Liver (tissue), 6 donors: ENCODE measurements at regions not wholly inside any gene's neighbourhood (a gene's known extent, or its start where the extent isn't known, plus 50 kb on each side); places are given as distances from the start of the nearest gene placed in this dataset.
"Not testable (repeated sequence)": the region's sequence is repeated elsewhere in the genome, so short reads cannot be mapped to it uniquely, and the experiment has no call there.

Source experiments
- DNase-seq: peaks from one replicate; pipeline ENCODE4 v3.0.0-alpha.2; 2017; ENCODE audit warnings: low spot score
- H3K27ac ChIP-seq, 2 donors: one replicate each; pipeline ENCODE4 v1.7.0; 2013; ENCODE audit warnings: inconsistent platforms in 2 of 2, low read length in 2 of 2, control low read depth in 1 of 2, low read depth in 1 of 2, mild to moderate bottlenecking in 1 of 2
- H3K27me3 ChIP-seq, 4 donors: one replicate each; pipeline versions ENCODE4 v1.6.1 to v1.7.0; 2013; ENCODE audit warnings: low read length in 3 of 4, inconsistent platforms in 1 of 4, mild to moderate bottlenecking in 1 of 4, moderate library complexity in 1 of 4; ENCODE audit not compliant: control insufficient read depth in 4 of 4, insufficient read depth in 4 of 4
- H3K36me3 ChIP-seq, 4 donors: one replicate each; pipeline versions ENCODE4 v1.6.1 to v1.7.0; 2013; ENCODE audit warnings: low read length in 3 of 4, mild to moderate bottlenecking in 3 of 4, low read depth in 1 of 4, moderate library complexity in 1 of 4; ENCODE audit not compliant: control insufficient read depth in 4 of 4, insufficient read depth in 3 of 4
- H3K4me1 ChIP-seq, 4 donors: one replicate each; pipeline versions ENCODE4 v1.6.1 to v1.7.0; 2013; ENCODE audit warnings: low read length in 3 of 4, mild to moderate bottlenecking in 3 of 4, moderate library complexity in 1 of 4; ENCODE audit not compliant: control insufficient read depth in 4 of 4, insufficient read depth in 4 of 4
- H3K4me3 ChIP-seq, 3 donors: one replicate each; pipeline versions ENCODE4 v1.6.1 to v1.7.0; 2013; ENCODE audit warnings: low read length in 3 of 3, control low read depth in 1 of 3, low read depth in 1 of 3, mild to moderate bottlenecking in 1 of 3
- H3K9ac ChIP-seq, 2 donors: one replicate each; pipeline ENCODE4 v1.7.0; 2013; ENCODE audit warnings: low read length in 2 of 2, mild to moderate bottlenecking in 2 of 2, moderate library complexity in 2 of 2, control low read depth in 1 of 2, low read depth in 1 of 2
- H3K9me3 ChIP-seq, 4 donors: one replicate each; pipeline versions ENCODE4 v1.6.1 to v1.7.0; 2013; ENCODE audit warnings: low read length in 3 of 4; ENCODE audit not compliant: control insufficient read depth in 4 of 4
- WGBS: extraction: QIAGEN DNeasy Blood & Tissue Kit; methylation state at CpG from one replicate; pipeline ENCODE4 v1.1.7; 2013; 5-methylcytosine and 5-hydroxymethylcytosine counted together
- donor health status: healthy.
- donor health status: healthy.
- donor health status: healthy.

DNA sequence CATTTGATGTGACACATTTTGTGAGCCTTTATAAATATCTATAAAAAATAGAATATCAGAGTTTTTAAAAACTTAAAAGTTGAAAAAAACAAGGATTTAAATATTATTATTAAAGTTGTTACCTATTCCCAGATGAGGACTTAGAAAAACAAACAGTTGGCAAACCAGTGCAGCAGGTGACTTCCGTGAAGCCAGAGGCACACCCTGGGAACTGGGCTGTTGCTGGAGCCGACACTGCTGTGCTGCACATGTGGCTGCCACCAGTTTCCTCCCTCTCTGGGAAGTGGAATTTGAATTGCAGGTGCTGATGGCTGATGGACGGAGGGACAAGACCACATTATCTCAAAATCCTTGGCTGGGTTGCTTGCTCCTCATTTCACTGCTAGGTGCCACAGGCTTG lies 442.4 kb upstream of the NPAP1 start:
- H3K36me3 ChIP-seq, DNase-seq, H3K27ac ChIP-seq, H3K4me3 ChIP-seq, H3K4me1 ChIP-seq, H3K27me3 ChIP-seq, H3K9me3 ChIP-seq, H3K9ac ChIP-seq: not testable (repeated sequence)
- 65% methylated on average over 3 of the region's 3 CpGs for WGBS

DNA sequence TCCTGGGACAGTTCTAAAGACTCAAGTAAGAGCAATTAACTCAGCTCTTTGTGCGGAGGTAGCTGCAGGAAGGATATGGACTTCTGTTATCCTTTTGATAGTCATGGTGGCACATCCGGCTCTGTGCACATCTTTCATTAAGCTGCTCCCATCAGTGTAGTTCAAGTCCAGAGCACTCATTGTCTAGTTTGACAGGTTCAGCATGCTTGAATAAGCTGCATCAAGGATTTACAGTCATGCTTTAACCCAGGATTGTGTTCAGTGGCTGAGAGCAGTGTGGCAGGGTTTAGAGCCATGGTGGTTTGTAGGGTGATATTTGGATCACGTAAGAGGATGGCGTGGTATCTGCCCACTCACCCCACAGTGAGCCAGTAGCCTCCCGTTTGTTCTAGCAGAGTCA lies 435.0 kb upstream of the NPAP1 start:
- not testable (repeated sequence) for H3K36me3 ChIP-seq, H3K27ac ChIP-seq, H3K4me3 ChIP-seq, H3K27me3 ChIP-seq, H3K9ac ChIP-seq, DNase-seq, H3K9me3 ChIP-seq, H3K4me1 ChIP-seq
- 82% methylated on average over 3 of the region's 5 CpGs for WGBS

DNA sequence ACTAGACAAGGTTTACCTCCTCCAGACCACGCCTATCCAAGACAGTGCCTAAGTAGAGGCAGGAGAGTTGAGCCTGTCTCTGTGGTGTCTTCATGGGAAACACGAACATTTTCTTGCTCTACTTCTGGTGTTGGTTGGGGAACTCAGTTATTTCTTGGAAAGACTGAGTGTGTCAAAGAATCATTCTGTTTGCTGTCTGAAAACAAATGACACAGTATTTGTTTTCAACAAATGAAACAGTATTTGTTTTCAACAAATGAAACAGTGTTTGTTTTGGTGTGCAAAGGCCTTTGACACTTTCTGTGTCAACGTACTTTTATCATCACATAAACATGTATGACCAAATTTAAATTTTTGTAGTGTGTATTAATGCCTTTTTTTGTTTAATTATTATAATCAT lies 416.5 kb upstream of the NPAP1 start:
- not testable (repeated sequence) for H3K36me3 ChIP-seq, DNase-seq, H3K9ac ChIP-seq, H3K4me3 ChIP-seq, H3K27me3 ChIP-seq, H3K9me3 ChIP-seq, H3K27ac ChIP-seq, H3K4me1 ChIP-seq
- 36% methylated on average over 2 of the region's 3 CpGs for WGBS

DNA sequence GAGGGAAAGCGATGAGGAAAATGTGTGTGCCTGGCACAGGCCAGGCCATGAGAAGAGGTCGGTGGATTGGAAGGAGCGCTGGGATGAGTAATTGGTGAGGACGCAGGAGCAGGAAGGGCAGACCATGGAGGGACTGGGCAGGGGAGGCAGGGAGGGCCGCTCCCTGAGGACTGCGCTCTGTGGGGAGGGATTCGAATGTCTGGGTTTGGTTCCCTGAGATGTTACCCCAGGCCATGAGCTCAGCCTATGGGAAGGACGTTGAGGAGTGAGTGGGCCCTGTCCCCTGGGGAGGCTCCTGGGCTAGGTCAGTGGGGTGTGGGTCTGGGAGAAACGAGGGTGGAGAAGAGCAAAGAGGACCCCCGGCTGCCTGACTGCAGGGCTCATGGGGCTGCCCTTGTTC lies 415.2 kb upstream of the NPAP1 start:
- H3K27ac ChIP-seq, H3K4me1 ChIP-seq, H3K9me3 ChIP-seq, H3K27me3 ChIP-seq, H3K36me3 ChIP-seq, H3K4me3 ChIP-seq, DNase-seq, H3K9ac ChIP-seq: not testable (repeated sequence)
- no CpG with 5 or more reads among the region's 10 CpGs for WGBS

DNA sequence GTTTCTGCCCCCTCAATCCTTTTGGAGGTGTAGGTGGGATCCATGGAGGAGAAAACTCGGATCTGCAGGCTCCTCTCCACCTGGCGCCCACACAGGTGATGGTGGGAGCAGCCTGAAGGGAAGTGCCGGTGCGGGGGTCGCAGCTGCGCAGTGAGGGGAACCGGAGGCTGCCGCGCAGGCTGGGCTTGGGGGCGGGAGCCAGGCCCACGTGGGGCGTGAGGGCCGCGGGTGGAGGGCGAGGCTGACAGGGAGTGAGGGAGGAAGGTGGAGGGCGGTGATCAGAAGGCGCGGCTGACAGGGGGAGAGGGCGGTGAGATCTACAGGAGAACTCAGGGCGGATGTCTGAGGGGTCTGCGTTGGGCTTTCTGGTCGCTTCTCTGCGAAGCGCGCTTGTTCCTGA lies 414.7 kb upstream of the NPAP1 start:
- not testable (repeated sequence) for H3K9ac ChIP-seq, H3K9me3 ChIP-seq, H3K27me3 ChIP-seq, H3K36me3 ChIP-seq, H3K27ac ChIP-seq, H3K4me1 ChIP-seq, DNase-seq, H3K4me3 ChIP-seq
- WGBS = no CpG with 5 or more reads among the region's 25 CpGs

DNA sequence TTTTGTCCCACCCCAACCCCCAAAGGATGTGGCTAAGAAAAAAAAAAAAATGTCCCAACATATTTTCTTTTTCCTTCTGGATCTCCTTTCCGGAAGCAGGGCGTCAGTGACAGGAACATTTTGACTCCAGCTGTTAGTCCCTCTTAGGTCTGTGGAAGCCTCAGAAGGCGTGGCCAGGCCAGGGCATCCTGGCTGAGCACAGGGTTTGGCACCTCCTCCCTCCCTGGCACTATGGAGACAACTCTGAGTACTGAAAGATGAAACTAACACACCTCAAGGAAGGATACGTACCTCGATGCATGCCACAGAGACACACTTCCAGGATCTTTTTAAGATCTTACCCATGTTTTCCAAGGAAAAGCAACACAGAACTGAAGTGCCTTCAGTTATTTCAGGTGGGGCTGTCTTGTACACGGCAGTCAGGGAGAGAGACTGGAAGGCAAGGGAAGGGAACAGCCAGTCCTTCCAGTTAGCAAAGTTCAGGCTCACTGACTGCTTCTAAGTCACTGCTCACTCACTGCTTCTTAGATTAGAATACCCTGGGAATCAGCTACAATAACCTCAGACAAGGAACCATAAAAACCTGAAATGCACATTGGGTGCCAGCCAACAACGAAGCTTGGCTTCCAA lies 406.9 kb upstream of the NPAP1 start:
- not testable (repeated sequence) for DNase-seq, H3K9ac ChIP-seq, H3K9me3 ChIP-seq, H3K4me3 ChIP-seq, H3K27ac ChIP-seq, H3K36me3 ChIP-seq, H3K4me1 ChIP-seq, H3K27me3 ChIP-seq
- WGBS = 62% methylated on average over 7 of the region's 7 CpGs
